OCI-LY3 (cell line): ENCODE measurements at regions not wholly inside any gene's neighbourhood (a gene's known extent, or its start where the extent isn't known, plus 50 kb on each side); places are given as distances from the start of the nearest gene placed in this dataset.

Experiments
- H2AFZ ChIP-seq: fragments of 200-600, 300-600 bp; shearing (Covaris generic); 2 replicates; pipeline ENCODE4 v1.6.0; 2014; ENCODE audit warnings: antibody characterized with exemption, low read depth, low read length
- H3K27ac ChIP-seq: fragments of 200-600, 300-600 bp; sonication (generic); 2 replicates; pipeline ENCODE4 v1.5.1; 2014; ENCODE audit warnings: mild to moderate bottlenecking, low read length, moderate library complexity, mixed read lengths
- H3K27me3 ChIP-seq: fragments of 200-600, 300-600 bp; sonication (generic); 2 replicates; pipeline ENCODE4 v1.6.1; 2014; ENCODE audit warnings: low read depth, low read length, mixed read lengths
- H3K36me3 ChIP-seq: fragments of 200-600, 300-600 bp; sonication (generic); replicated peaks from 2 replicates; pipeline ENCODE3; 2014; ENCODE audit warnings: low read depth, low read length, mixed read lengths
- H3K4me1 ChIP-seq: fragments of 300-600, 200-600 bp; sonication (generic); 2 replicates; pipeline ENCODE4 v1.6.1; 2014; ENCODE audit warnings: low read length, mixed read lengths
- H3K4me2 ChIP-seq: fragments of 200-600, 300-600 bp; sonication (generic); 2 replicates; pipeline ENCODE4 v1.6.1; 2014; ENCODE audit warnings: low read length, mixed read lengths
- H3K4me3 ChIP-seq: fragments of 300-600, 200-600 bp; sonication (generic); 2 replicates; pipeline ENCODE4 v1.5.1; 2014; ENCODE audit warnings: antibody characterized with exemption, mild to moderate bottlenecking, low read length, moderate library complexity
- H3K79me2 ChIP-seq: fragments of 300-600, 200-600 bp; shearing (Covaris generic); 2 replicates; pipeline ENCODE4 v1.6.1; 2014; ENCODE audit warnings: mild to moderate bottlenecking, low read length, mixed read lengths
- H3K9ac ChIP-seq: fragments of 300-600, 200-600 bp; shearing (Covaris generic); 2 replicates; pipeline ENCODE4 v1.6.0; 2014; ENCODE audit warnings: mild to moderate bottlenecking, low read length, moderate library complexity
- H3K9me3 ChIP-seq: fragments of 200-600, 300-600 bp; shearing (Covaris generic); 2 replicates; pipeline ENCODE4 v1.6.1; 2014; ENCODE audit warnings: low read length, mixed read lengths; ENCODE audit not compliant: insufficient read depth
- H4K20me1 ChIP-seq: fragments of 200-600, 300-600 bp; sonication (generic); 2 replicates; pipeline ENCODE4 v1.6.1; 2016; ENCODE audit warnings: low read length, mixed read lengths; ENCODE audit not compliant: insufficient read depth
- EZH2phosphoT487 ChIP-seq: fragments of 200-600 bp; shearing (Covaris generic); IDR thresholded peaks from 2 replicates; pipeline ENCODE4 v1.6.1; 2018; ENCODE audit warnings: antibody characterized with exemption, mixed run types, low read depth
- TF ChIP-seq, protein P1 (sequence below): fragments of 200-600, 300-600 bp; sonication (generic); IDR thresholded peaks from 2 replicates; pipeline ENCODE4 v1.5.1; 2014; ENCODE audit warnings: antibody characterized with exemption, low read length, low read depth

DNA sequence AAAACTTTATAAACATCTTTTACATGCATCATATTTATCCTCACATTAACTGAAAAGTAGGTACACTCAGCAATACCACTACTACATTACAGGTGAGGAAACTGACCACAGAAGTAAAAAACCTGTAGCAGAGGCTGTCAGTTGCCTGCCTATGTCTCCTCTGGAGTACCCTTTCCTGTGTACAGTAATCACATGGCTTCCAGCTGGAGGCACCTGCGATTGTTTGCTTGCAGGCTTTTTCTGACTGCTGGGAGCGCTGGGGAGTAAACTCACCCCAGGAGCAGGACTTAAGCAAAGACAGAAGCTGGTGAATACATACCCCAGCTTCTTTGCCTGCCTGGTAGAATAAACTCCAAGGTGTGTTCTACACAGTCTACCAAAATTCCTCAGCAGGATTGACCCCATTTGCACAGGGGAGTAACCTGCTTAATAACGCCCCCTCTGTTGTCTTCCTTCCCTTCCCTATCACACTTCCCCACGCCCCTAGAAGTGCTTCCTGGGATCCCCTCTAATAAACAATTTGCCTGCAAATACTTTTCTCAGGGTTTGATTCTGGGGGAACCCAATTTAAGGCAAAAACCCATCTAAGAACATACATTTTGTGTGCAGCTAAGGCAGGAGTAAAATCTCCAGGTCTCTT, 138.9 kb downstream of the PTH2R start:
- H3K4me2 ChIP-seq, result no peak overlapping the region
- no peaks in the 10 kb centered on the region for H3K36me3 ChIP-seq
- H4K20me1 ChIP-seq, result no peaks in the 10 kb centered on the region
- no peaks in the 10 kb centered on the region for H3K27me3 ChIP-seq
- no peaks in the 10 kb centered on the region for H3K4me1 ChIP-seq
- H3K9me3 ChIP-seq, result no peaks in the 10 kb centered on the region
- H3K9ac ChIP-seq, result no peak overlapping the region
- TF ChIP-seq EZH2phosphoT487, result no peak
- TF ChIP-seq, protein P1, sequence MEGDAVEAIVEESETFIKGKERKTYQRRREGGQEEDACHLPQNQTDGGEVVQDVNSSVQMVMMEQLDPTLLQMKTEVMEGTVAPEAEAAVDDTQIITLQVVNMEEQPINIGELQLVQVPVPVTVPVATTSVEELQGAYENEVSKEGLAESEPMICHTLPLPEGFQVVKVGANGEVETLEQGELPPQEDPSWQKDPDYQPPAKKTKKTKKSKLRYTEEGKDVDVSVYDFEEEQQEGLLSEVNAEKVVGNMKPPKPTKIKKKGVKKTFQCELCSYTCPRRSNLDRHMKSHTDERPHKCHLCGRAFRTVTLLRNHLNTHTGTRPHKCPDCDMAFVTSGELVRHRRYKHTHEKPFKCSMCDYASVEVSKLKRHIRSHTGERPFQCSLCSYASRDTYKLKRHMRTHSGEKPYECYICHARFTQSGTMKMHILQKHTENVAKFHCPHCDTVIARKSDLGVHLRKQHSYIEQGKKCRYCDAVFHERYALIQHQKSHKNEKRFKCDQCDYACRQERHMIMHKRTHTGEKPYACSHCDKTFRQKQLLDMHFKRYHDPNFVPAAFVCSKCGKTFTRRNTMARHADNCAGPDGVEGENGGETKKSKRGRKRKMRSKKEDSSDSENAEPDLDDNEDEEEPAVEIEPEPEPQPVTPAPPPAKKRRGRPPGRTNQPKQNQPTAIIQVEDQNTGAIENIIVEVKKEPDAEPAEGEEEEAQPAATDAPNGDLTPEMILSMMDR, result no peak
- H3K4me3 ChIP-seq, result no peak overlapping the region
- no peak overlapping the region for H3K27ac ChIP-seq
- no peaks in the 10 kb centered on the region for H3K79me2 ChIP-seq
- no peak overlapping the region for H2AFZ ChIP-seq

DNA sequence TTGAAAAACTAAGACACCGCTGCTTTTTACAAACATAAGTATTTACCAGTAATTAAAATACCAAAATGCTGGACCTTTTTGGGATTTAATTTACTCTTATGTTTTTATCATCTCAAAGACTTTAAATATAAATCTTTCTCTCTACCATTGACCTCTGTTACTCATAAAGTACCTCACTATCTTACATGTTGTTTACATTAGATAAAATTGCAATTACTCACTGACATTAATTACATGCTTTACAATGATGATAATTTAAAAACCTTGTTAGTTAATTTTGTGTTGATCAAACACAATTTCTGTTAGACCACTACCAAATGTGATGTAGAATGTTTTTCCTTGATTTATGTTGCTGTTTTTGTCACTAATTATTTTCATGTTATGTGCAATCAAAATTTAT, 139.5 kb downstream of the PTH2R start:
- H3K27ac ChIP-seq, result no peak overlapping the region
- no peak overlapping the region for H3K4me3 ChIP-seq
- H4K20me1 ChIP-seq, result no peaks in the 10 kb centered on the region
- H3K36me3 ChIP-seq, result no peaks in the 10 kb centered on the region
- no peak overlapping the region for H3K4me2 ChIP-seq
- H2AFZ ChIP-seq, result no peak overlapping the region
- H3K79me2 ChIP-seq, result no peaks in the 10 kb centered on the region
- H3K27me3 ChIP-seq, result no peaks in the 10 kb centered on the region
- no peak overlapping the region for H3K9ac ChIP-seq
- H3K9me3 ChIP-seq, result no peaks in the 10 kb centered on the region
- TF ChIP-seq, protein P1, result no peak
- TF ChIP-seq EZH2phosphoT487, result no peak
- H3K4me1 ChIP-seq, result no peaks in the 10 kb centered on the region

- Histone ChIP-seq H3K27me3 (no peaks in the 10 kb centered on the region), H3K4me3 (no peak overlapping the region), H4K20me1 (no peaks in the 10 kb centered on the region), H3K4me2 (no peak overlapping the region), H3K79me2 (no peaks in the 10 kb centered on the region), H3K4me1 (no peaks in the 10 kb centered on the region), H3K27ac (no peak overlapping the region), H3K9me3 (no peaks in the 10 kb centered on the region), H3K9ac (no peak overlapping the region), H2AFZ (no peak overlapping the region), H3K36me3 (no peaks in the 10 kb centered on the region)
- TF ChIP-seq EZH2phosphoT487, result no peak
These were observed 140.5 kb downstream of the PTH2R start for GRCh38 chr2:208546860-208547650.

GRCh38 chr2:208548700-208549099, 142.1 kb downstream of the PTH2R start:
- Histone ChIP-seq H2AFZ (no peak overlapping the region), H3K4me1 (no peaks in the 10 kb centered on the region), H3K27me3 (no peaks in the 10 kb centered on the region), H3K4me3 (no peak overlapping the region), H3K4me2 (no peak overlapping the region), H3K9me3 (no peaks in the 10 kb centered on the region), H3K79me2 (no peaks in the 10 kb centered on the region), H4K20me1 (no peaks in the 10 kb centered on the region), H3K36me3 (no peaks in the 10 kb centered on the region), H3K9ac (no peak overlapping the region), H3K27ac (no peak overlapping the region)
- TF ChIP-seq EZH2phosphoT487, result no peak
- TF ChIP-seq, protein P1, result no peak
